Activated CD4-positive, alpha-beta T cell treated with anti-CD3 and anti-CD28 coated beads, Interleukin-2, amount 50 U/mL, for 48 hours (primary cell): ENCODE measurements at regions not wholly inside any gene's neighbourhood (a gene's known extent, or its start where the extent isn't known, plus 50 kb on each side); places are given as distances from the start of the nearest gene placed in this dataset.
"Not testable (repeated sequence)": the region's sequence is repeated elsewhere in the genome, so short reads cannot be mapped to it uniquely, and the experiment has no call there.

Experiments used
- DNase-seq, 2 experiments: peaks; one replicate each; pipeline ENCODE4 v3.0.0-alpha.2; 2020

GRCh38 chr5:67674159-67674655, 477.6 kb upstream of the CD180 start:
- no peak for DNase-seq

GRCh38 chr5:67673618-67674017, 477.0 kb upstream of the CD180 start:
- no peak for DNase-seq

- DNase-seq: no peak
Measured at GRCh38 chr5:67673180-67673579, 476.6 kb upstream of the CD180 start.

DNA sequence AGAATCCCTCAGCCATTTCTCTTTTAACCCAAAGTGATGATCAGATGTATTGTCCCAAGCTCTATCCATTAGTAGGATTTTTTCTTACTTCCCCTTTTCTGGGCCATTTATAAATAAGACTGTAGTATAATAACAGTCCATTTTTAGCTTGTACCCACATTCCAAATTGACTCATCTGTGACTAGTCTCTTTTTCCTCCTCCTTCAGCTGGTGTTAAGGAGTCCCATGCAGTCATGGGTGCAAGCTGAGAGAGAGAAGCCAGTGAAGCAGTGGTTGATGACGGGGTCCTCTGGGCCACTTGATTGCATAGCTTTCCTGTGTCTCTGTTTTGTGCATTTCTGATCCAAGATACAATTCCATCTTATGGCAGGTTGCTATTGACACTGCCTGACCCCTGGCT, 476.0 kb upstream of the CD180 start:
- DNase-seq: no peak

- DNase-seq: no peak
Measured at GRCh38 chr5:67669916-67670315, 473.3 kb upstream of the CD180 start.

- DNase-seq: no peak
Measured at GRCh38 chr5:67660149-67660548, 463.6 kb upstream of the CD180 start.

- DNase-seq: no peak
Measured at GRCh38 chr5:67659288-67659687, 462.7 kb upstream of the CD180 start.

- no peak for DNase-seq
Measured at GRCh38 chr5:67657055-67657454, 460.5 kb upstream of the CD180 start.

DNA sequence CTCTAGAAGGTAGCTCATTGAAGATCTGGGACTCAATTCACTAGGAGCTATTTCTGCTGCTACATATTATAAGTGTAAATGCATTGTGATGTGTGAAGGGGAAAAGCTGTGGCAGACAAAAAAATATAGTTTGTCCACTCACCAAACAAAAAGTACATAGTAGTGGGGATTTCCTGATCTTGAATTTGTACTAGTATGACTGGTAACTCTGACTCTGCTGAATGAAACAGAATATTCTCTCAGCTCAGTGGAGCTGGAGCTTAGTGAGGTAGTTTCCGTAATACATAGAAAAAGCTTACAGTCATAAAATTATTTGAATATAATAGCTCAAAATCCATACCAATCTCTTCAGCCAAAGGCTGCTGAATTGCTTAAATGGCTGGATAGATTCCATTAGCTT, 455.6 kb upstream of the CD180 start:
- DNase-seq: no peak

- no peak for DNase-seq
Measured at GRCh38 chr5:67651180-67651579, 454.6 kb upstream of the CD180 start.

GRCh38 chr5:67648201-67648671, 451.6 kb upstream of the CD180 start:
- DNase-seq: no peak

DNA sequence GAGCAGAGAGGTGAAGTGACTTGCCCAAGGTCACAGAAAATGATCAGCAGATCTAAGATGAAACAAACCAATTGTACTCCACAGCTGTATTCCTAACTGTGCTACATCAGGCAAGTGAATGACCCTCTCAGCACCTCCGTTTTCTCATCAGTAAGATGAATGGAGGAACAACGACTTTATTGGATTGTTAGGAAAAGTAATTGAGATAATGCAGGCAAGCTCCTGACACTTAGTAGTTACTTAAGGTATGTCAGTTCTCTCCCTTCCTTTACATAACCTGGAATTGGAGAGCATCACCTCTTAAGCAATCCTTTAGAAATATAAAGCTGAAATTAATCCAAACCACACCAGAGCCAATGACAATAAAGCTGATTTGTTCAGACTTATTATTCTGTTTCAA, 451.2 kb upstream of the CD180 start:
- DNase-seq: no peak

- DNase-seq: no peak
Measured at GRCh38 chr5:67644221-67644920, 447.8 kb upstream of the CD180 start.

GRCh38 chr5:67643536-67643935, 446.9 kb upstream of the CD180 start:
- no peak for DNase-seq

- no peak for DNase-seq
Measured at GRCh38 chr5:67639976-67640375, 443.4 kb upstream of the CD180 start.

GRCh38 chr5:67639313-67639712, 442.7 kb upstream of the CD180 start:
- DNase-seq: no peak

- DNase-seq: no peak
Measured at GRCh38 chr5:67636850-67637524, 440.4 kb upstream of the CD180 start.

- no peak for DNase-seq
Measured at GRCh38 chr5:67636091-67636490, 439.5 kb upstream of the CD180 start.

DNA sequence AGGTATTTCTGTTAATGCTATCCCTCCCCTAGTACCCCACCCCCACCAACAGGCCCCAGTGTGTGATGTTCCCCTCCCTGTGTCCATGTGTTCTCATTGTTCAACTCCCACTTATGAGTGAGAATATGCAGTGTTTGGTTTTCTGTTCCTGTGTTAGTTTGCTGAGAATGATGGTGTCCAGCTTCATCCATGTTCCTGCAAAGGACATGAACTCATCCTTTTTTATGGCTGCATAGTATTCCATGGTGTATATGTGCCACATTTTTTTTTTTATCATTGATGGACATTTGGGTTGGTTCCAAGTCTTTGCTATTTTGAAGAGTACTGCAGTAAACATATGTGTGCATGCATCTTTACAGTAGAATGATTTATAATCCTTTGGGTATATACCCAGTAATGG, 430.5 kb upstream of the CD180 start:
- DNase-seq: not testable (repeated sequence)

DNA sequence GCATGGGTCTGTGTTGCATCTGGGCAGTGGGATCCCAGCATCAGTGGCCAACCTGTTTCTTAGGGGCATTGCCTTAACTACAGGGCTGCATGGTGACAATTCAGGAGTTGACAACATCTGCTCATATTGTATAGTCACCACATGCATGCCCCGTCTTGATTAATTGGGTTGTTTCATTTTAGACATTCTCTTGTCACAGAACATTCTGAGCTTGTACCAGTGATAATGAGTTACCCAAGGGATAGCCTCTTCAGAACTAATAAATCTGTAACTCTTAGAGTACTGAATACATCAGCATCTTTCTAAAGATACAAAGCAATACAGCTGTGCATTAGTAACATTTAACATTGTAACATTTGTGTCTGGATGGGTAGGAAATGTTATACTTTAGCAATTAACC, 426.5 kb upstream of the CD180 start:
- DNase-seq: no peak

DNA sequence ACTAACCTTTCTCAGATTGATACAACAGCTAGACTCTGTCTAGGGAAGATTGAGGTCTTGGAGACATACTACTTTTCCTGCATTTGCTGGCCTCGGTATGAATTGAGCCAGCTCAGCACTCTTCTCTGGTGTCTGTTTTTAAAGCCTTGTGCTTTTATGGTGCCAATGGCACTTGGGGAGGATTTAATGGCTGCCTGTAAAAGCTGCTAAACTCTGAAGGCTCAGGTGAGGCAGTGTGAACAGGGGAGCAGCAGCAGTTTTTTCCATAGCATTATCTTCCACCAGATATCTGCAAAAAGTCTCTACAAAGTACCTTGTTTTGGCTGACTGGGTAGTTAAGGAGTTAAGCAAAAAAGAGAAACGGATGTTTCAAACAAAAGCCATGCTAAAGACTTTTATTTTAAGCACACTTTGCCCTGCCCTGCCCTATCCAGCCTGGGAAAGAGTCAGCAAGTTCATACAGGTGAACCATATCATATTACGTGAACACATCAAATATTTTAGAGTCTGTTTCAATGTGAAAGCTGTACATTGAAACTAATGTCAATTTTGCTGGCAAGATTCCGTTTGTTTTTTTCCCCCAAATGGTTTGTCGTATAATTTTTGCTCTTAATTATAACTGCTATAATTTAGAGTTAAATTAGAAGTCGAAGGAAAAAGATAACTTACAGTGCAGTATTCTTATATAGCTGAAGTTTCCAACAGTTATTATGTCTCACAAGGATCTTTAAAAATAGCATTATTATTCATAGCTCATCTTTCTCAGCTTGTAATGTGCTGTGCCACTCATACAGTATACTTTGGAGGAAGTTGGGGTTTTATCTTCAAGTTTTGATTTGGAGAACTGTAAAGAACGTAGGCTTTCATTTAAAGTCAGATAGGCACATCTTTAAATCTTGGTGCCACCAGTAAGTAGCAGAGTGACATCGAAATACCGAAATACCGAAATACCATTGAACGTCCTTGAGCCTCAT, 424.1 kb upstream of the CD180 start:
- no peak for DNase-seq

- DNase-seq: no peak
Measured at GRCh38 chr5:67619636-67620035, 423.0 kb upstream of the CD180 start.

GRCh38 chr5:67619235-67619634, 422.6 kb upstream of the CD180 start:
- DNase-seq: no peak
